ENCODE measurements at regions not wholly inside any gene's neighbourhood (a gene's known extent, or its start where the extent isn't known, plus 50 kb on each side); places are given as distances from the start of the nearest gene placed in this dataset.

- in situ Hi-C loops (cut with MboI; ENCODE audit: low pct_unique_long_range_greater_than_20kb, low sequenced_read_pairs) = no loop called here
These were observed 222.7 kb upstream of the PLSCR5 start for GRCh38 chr3:146827836-146828235.

GRCh38 chr3:146823622-146824021, 218.5 kb upstream of the PLSCR5 start:
- DNase-seq = no peak
- in situ Hi-C loops (cut with MboI; ENCODE audit: low pct_unique_long_range_greater_than_20kb, low sequenced_read_pairs) = no loop called here

More at GRCh38 chr3:146827836-146828235, 222.7 kb upstream of the PLSCR5 start:
- no peak for DNase-seq

- in situ Hi-C loops (cut with MboI; ENCODE audit: low pct_unique_long_range_greater_than_20kb, low sequenced_read_pairs) = no loop called here
- no peak for DNase-seq
These were observed 213.7 kb upstream of the PLSCR5 start for GRCh38 chr3:146818866-146819265.

- DNase-seq = no peak
- in situ Hi-C loops (cut with MboI; ENCODE audit: low pct_unique_long_range_greater_than_20kb, low sequenced_read_pairs) = no loop called here
These were observed 213.2 kb upstream of the PLSCR5 start for GRCh38 chr3:146818301-146818700.

- in situ Hi-C loops (cut with MboI; ENCODE audit: low pct_unique_long_range_greater_than_20kb, low sequenced_read_pairs) = no loop called here
- DNase-seq = no peak
These were observed 212.6 kb upstream of the PLSCR5 start for GRCh38 chr3:146817704-146818103.

GRCh38 chr3:146814601-146815315, 209.6 kb upstream of the PLSCR5 start:
- in situ Hi-C loops (cut with MboI; ENCODE audit: low pct_unique_long_range_greater_than_20kb, low sequenced_read_pairs) = no loop called here

GRCh38 chr3:146813496-146813895, 208.3 kb upstream of the PLSCR5 start:
- in situ Hi-C loops (cut with MboI; ENCODE audit: low pct_unique_long_range_greater_than_20kb, low sequenced_read_pairs) = no loop called here

More at GRCh38 chr3:146814601-146815315, 209.6 kb upstream of the PLSCR5 start:
- DNase-seq = no peak

GRCh38 chr3:146803745-146804144, 198.6 kb upstream of the PLSCR5 start:
- DNase-seq = no peak
- in situ Hi-C loops (cut with MboI; ENCODE audit: low pct_unique_long_range_greater_than_20kb, low sequenced_read_pairs) = no loop called here

More at GRCh38 chr3:146813496-146813895, 208.3 kb upstream of the PLSCR5 start:
- no peak for DNase-seq

GRCh38 chr3:146801492-146801891, 196.3 kb upstream of the PLSCR5 start:
- DNase-seq = no peak
- in situ Hi-C loops (cut with MboI; ENCODE audit: low pct_unique_long_range_greater_than_20kb, low sequenced_read_pairs) = no loop called here

- DNase-seq = no peak
- in situ Hi-C loops (cut with MboI; ENCODE audit: low pct_unique_long_range_greater_than_20kb, low sequenced_read_pairs) = no loop called here
These were observed 195.3 kb upstream of the PLSCR5 start for GRCh38 chr3:146800484-146800883.

- in situ Hi-C loops (cut with MboI; ENCODE audit: low pct_unique_long_range_greater_than_20kb, low sequenced_read_pairs) = no loop called here
- no peak for DNase-seq
These were observed 190.9 kb upstream of the PLSCR5 start for GRCh38 chr3:146796078-146796477.

- DNase-seq = no peak
- in situ Hi-C loops (cut with MboI; ENCODE audit: low pct_unique_long_range_greater_than_20kb, low sequenced_read_pairs) = no loop called here
These were observed 178.3 kb upstream of the PLSCR5 start for GRCh38 chr3:146783446-146783845.

GRCh38 chr3:146781606-146782005, 176.5 kb upstream of the PLSCR5 start:
- DNase-seq = no peak
- in situ Hi-C loops (cut with MboI; ENCODE audit: low pct_unique_long_range_greater_than_20kb, low sequenced_read_pairs) = no loop called here

- DNase-seq = no peak
- in situ Hi-C loops (cut with MboI; ENCODE audit: low pct_unique_long_range_greater_than_20kb, low sequenced_read_pairs) = no loop called here
These were observed 175.9 kb upstream of the PLSCR5 start for GRCh38 chr3:146781059-146781458.

GRCh38 chr3:146780251-146780650, 175.1 kb upstream of the PLSCR5 start:
- DNase-seq = no peak

GRCh38 chr3:146777941-146778340, 172.8 kb upstream of the PLSCR5 start:
- DNase-seq = no peak
- in situ Hi-C loops (cut with MboI; ENCODE audit: low pct_unique_long_range_greater_than_20kb, low sequenced_read_pairs) = no loop called here

More at GRCh38 chr3:146780251-146780650, 175.1 kb upstream of the PLSCR5 start:
- in situ Hi-C loops (cut with MboI; ENCODE audit: low pct_unique_long_range_greater_than_20kb, low sequenced_read_pairs) = no loop called here

- no peak for DNase-seq
- in situ Hi-C loops (cut with MboI; ENCODE audit: low pct_unique_long_range_greater_than_20kb, low sequenced_read_pairs) = no loop called here
These were observed 167.1 kb upstream of the PLSCR5 start for GRCh38 chr3:146772211-146772743.

GRCh38 chr3:146770881-146771280, 165.7 kb upstream of the PLSCR5 start:
- in situ Hi-C loops (cut with MboI; ENCODE audit: low pct_unique_long_range_greater_than_20kb, low sequenced_read_pairs) = no loop called here
- DNase-seq = no peak

- no peak for DNase-seq
These were observed 165.2 kb upstream of the PLSCR5 start for GRCh38 chr3:146770301-146770700.

GRCh38 chr3:146757759-146758158, 152.6 kb upstream of the PLSCR5 start:
- no peak for DNase-seq
- in situ Hi-C loops (cut with MboI; ENCODE audit: low pct_unique_long_range_greater_than_20kb, low sequenced_read_pairs) = no loop called here

More at GRCh38 chr3:146770301-146770700, 165.2 kb upstream of the PLSCR5 start:
- in situ Hi-C loops (cut with MboI; ENCODE audit: low pct_unique_long_range_greater_than_20kb, low sequenced_read_pairs) = no loop called here

GRCh38 chr3:146750196-146750595, 145.1 kb upstream of the PLSCR5 start:
- DNase-seq = no peak
- in situ Hi-C loops (cut with MboI; ENCODE audit: low pct_unique_long_range_greater_than_20kb, low sequenced_read_pairs) = no loop called here

Measured in KBM-7 (cell line).